Ascending aorta (tissue), 2 donors: ENCODE measurements at regions not wholly inside any gene's neighbourhood (a gene's known extent, or its start where the extent isn't known, plus 50 kb on each side); places are given as distances from the start of the nearest gene placed in this dataset.
"Not testable (repeated sequence)": the region's sequence is repeated elsewhere in the genome, so short reads cannot be mapped to it uniquely, and the experiment has no call there.

ENCODE experiments used
- DNase-seq, 2 donors: peaks; one replicate each; pipeline ENCODE4 v3.0.0-alpha.2; 2019; ENCODE audit warnings: low spot score in 2 of 2
- H3K27ac ChIP-seq, 2 donors: fragments of 200-600 bp; sonication (generic); one replicate each; pipeline ENCODE4 v1.5.1; 2016 to 2017; ENCODE audit warnings: mild to moderate bottlenecking in 1 of 2
- H3K27me3 ChIP-seq: fragments of 200-600 bp; sonication (generic); one replicate; pipeline ENCODE4 v1.5.1; 2017
- H3K36me3 ChIP-seq, 2 donors: fragments of 200-600 bp; sonication (generic); one replicate each; pipeline ENCODE4 v1.5.1; 2016
- H3K4me1 ChIP-seq, 2 donors: fragments of 200-600 bp; sonication (generic); one replicate each; pipeline ENCODE4 v1.5.1; 2016 to 2017; ENCODE audit warnings: mild to moderate bottlenecking in 1 of 2
- H3K4me3 ChIP-seq, 2 donors: fragments of 200-600 bp; sonication (generic); one replicate each; pipeline ENCODE4 v1.5.1; 2016 to 2017; ENCODE audit warnings: mild to moderate bottlenecking in 1 of 2
- H3K9me3 ChIP-seq, 2 donors: fragments of 200-600 bp; sonication (generic); one replicate each; pipeline ENCODE4 v1.5.1; 2016
- CTCF ChIP-seq, 3 experiments: fragments of 200-600 bp in 2 of 3; fragments of 450-650 bp in 1 of 3; sonication (generic) in 2 of 3; IDR thresholded peaks; one replicate each; pipeline ENCODE4 v1.5.1; 2016 to 2019; ENCODE audit warnings: antibody characterized with exemption in 3 of 3, mild to moderate bottlenecking in 1 of 3, moderate library complexity in 1 of 3
- intact Hi-C: fragments of 100-400 bp; cut with DNase I; formaldehyde crosslinking; loops from one replicate; pipeline ENCODE4 v1.15.1; 2023

GRCh38 chr2:84236288-84236687 is 222.8 kb downstream of the SUCLG1 start:
- no peaks in the 10 kb centered on the region for H3K9me3 ChIP-seq
- H3K36me3 ChIP-seq: no peaks in the 10 kb centered on the region
- H3K27ac ChIP-seq: no peak overlapping the region
- H3K4me1 ChIP-seq: no peaks in the 10 kb centered on the region
- intact Hi-C loops: no loop called here
- no peaks in the 10 kb centered on the region for H3K27me3 ChIP-seq
- no peak for DNase-seq
- no peak for TF ChIP-seq CTCF (IDR thresholded peaks at IDR 0.05)
- H3K4me3 ChIP-seq: no peak overlapping the region

GRCh38 chr2:84234103-84234502 is 225.0 kb downstream of the SUCLG1 start:
- H3K4me3 ChIP-seq: no peak overlapping the region
- H3K27ac ChIP-seq: no peak overlapping the region
- no peaks in the 10 kb centered on the region for H3K27me3 ChIP-seq
- H3K36me3 ChIP-seq: no peaks in the 10 kb centered on the region
- no peak for TF ChIP-seq CTCF (IDR thresholded peaks at IDR 0.05)
- no peaks in the 10 kb centered on the region for H3K9me3 ChIP-seq
- DNase-seq: no peak
- no peaks in the 10 kb centered on the region for H3K4me1 ChIP-seq
- intact Hi-C loops: no loop called here

GRCh38 chr2:84231478-84231877 is 227.6 kb downstream of the SUCLG1 start:
- H3K36me3 ChIP-seq: no peaks in the 10 kb centered on the region
- no peak overlapping the region for H3K27ac ChIP-seq
- intact Hi-C loops: no loop called here
- no peak overlapping the region for H3K4me3 ChIP-seq
- no peak for TF ChIP-seq CTCF (IDR thresholded peaks at IDR 0.05)
- H3K4me1 ChIP-seq: no peaks in the 10 kb centered on the region
- H3K27me3 ChIP-seq: no peaks in the 10 kb centered on the region
- H3K9me3 ChIP-seq: no peaks in the 10 kb centered on the region
- DNase-seq: no peak

- no peaks in the 10 kb centered on the region for H3K36me3 ChIP-seq
- H3K4me3 ChIP-seq: no peak overlapping the region
- H3K4me1 ChIP-seq: no peaks in the 10 kb centered on the region
- no peak overlapping the region for H3K27ac ChIP-seq
- intact Hi-C loops: no loop called here
- no peak for TF ChIP-seq CTCF (IDR thresholded peaks at IDR 0.05)
- H3K9me3 ChIP-seq: no peaks in the 10 kb centered on the region
- H3K27me3 ChIP-seq: no peaks in the 10 kb centered on the region
- DNase-seq: no peak
Measured at GRCh38 chr2:84224121-84224520, 235.0 kb downstream of the SUCLG1 start.

DNA sequence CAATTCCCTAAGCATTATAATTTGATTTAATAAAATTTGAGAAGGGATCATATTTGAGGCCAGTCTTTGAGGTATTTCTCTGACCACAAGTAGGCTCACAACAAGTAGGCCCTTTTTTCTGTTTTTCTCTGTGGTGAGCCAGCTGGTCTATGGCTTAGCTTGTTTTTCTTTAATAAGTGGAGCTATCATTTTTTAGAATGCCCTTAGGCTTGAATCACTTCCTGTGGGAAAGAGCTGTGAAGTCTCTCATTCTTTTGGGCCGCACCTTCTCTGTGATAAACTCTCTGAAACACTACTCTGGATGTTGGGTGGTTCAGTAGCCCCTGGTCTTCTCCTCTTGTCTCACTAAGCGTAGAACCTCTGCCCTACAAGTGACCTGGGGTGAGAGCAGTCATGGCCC is 235.9 kb downstream of the SUCLG1 start:
- H3K4me1 ChIP-seq: no peaks in the 10 kb centered on the region
- DNase-seq: no peak
- H3K27me3 ChIP-seq: no peaks in the 10 kb centered on the region
- no peak overlapping the region for H3K4me3 ChIP-seq
- intact Hi-C loops: no loop called here
- no peaks in the 10 kb centered on the region for H3K9me3 ChIP-seq
- no peak for TF ChIP-seq CTCF (IDR thresholded peaks at IDR 0.05)
- H3K27ac ChIP-seq: no peak overlapping the region
- no peaks in the 10 kb centered on the region for H3K36me3 ChIP-seq

- H3K27ac ChIP-seq, DNase-seq, intact Hi-C loops, H3K9me3 ChIP-seq, H3K36me3 ChIP-seq, H3K4me3 ChIP-seq, H3K4me1 ChIP-seq, H3K27me3 ChIP-seq: not testable (repeated sequence)
Measured at GRCh38 chr2:84221102-84221501, 238.0 kb downstream of the SUCLG1 start.
